OCI-LY3 (cell line): ENCODE measurements at regions not wholly inside any gene's neighbourhood (a gene's known extent, or its start where the extent isn't known, plus 50 kb on each side); places are given as distances from the start of the nearest gene placed in this dataset.

Experiments used
- H2AFZ ChIP-seq: fragments of 200-600, 300-600 bp; shearing (Covaris generic); 2 replicates; pipeline ENCODE4 v1.6.0; 2014; ENCODE audit warnings: antibody characterized with exemption, low read depth, low read length
- H3K27ac ChIP-seq: fragments of 200-600, 300-600 bp; sonication (generic); 2 replicates; pipeline ENCODE4 v1.5.1; 2014; ENCODE audit warnings: mild to moderate bottlenecking, low read length, moderate library complexity, mixed read lengths
- H3K27me3 ChIP-seq: fragments of 200-600, 300-600 bp; sonication (generic); 2 replicates; pipeline ENCODE4 v1.6.1; 2014; ENCODE audit warnings: low read depth, low read length, mixed read lengths
- H3K36me3 ChIP-seq: fragments of 200-600, 300-600 bp; sonication (generic); replicated peaks from 2 replicates; pipeline ENCODE3; 2014; ENCODE audit warnings: low read depth, low read length, mixed read lengths
- H3K4me1 ChIP-seq: fragments of 300-600, 200-600 bp; sonication (generic); 2 replicates; pipeline ENCODE4 v1.6.1; 2014; ENCODE audit warnings: low read length, mixed read lengths
- H3K4me2 ChIP-seq: fragments of 200-600, 300-600 bp; sonication (generic); 2 replicates; pipeline ENCODE4 v1.6.1; 2014; ENCODE audit warnings: low read length, mixed read lengths
- H3K4me3 ChIP-seq: fragments of 300-600, 200-600 bp; sonication (generic); 2 replicates; pipeline ENCODE4 v1.5.1; 2014; ENCODE audit warnings: antibody characterized with exemption, mild to moderate bottlenecking, low read length, moderate library complexity
- H3K79me2 ChIP-seq: fragments of 300-600, 200-600 bp; shearing (Covaris generic); 2 replicates; pipeline ENCODE4 v1.6.1; 2014; ENCODE audit warnings: mild to moderate bottlenecking, low read length, mixed read lengths
- H3K9ac ChIP-seq: fragments of 300-600, 200-600 bp; shearing (Covaris generic); 2 replicates; pipeline ENCODE4 v1.6.0; 2014; ENCODE audit warnings: mild to moderate bottlenecking, low read length, moderate library complexity
- H3K9me3 ChIP-seq: fragments of 200-600, 300-600 bp; shearing (Covaris generic); 2 replicates; pipeline ENCODE4 v1.6.1; 2014; ENCODE audit warnings: low read length, mixed read lengths; ENCODE audit not compliant: insufficient read depth
- H4K20me1 ChIP-seq: fragments of 200-600, 300-600 bp; sonication (generic); 2 replicates; pipeline ENCODE4 v1.6.1; 2016; ENCODE audit warnings: low read length, mixed read lengths; ENCODE audit not compliant: insufficient read depth
- EZH2phosphoT487 ChIP-seq: fragments of 200-600 bp; shearing (Covaris generic); IDR thresholded peaks from 2 replicates; pipeline ENCODE4 v1.6.1; 2018; ENCODE audit warnings: antibody characterized with exemption, mixed run types, low read depth
- TF ChIP-seq, protein P1 (sequence below): fragments of 200-600, 300-600 bp; sonication (generic); IDR thresholded peaks from 2 replicates; pipeline ENCODE4 v1.5.1; 2014; ENCODE audit warnings: antibody characterized with exemption, low read length, low read depth

DNA sequence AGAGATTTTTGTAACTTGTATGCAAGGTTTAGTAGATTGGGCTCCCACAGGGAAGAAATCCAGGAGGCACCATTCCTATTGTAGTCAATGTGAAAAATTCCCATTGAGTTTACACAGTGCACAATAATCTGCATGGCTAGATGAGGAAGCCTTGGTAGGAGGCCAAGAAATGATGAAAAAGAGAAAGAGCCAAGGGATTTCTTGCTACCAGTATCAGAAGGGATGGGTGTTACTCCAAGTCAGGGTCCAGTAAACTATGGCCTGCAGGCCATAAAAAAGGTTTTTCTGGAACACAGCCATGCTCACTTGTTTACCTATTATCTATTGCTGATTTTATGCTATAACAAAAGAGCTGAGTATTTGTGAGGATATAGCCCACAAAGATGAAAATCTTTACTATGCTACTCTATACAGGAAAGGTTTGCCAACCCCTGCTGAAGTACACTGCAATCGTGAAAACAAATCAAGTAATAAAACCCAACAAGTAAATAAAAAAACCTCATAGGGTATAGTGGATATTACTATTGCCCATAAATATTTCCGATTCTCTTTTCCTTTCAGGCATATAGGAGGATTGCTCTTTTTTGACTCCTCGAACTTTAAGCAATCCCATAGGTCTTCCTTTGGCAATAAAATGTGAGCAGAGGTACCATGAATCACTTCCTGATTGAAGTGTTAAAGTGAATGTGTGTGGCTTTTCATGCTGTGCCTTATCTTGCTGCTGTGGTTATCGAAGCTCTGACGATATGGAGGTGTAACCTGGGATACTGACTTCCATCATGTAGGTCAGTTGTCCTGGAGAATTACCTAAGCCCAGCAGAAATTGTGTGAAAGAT lies 256.3 kb upstream of the MAGI2 start:
- Histone ChIP-seq H3K27me3 (no peaks in the 10 kb centered on the region), H3K36me3 (no peaks in the 10 kb centered on the region), H3K27ac (no peak overlapping the region), H3K4me2 (no peak overlapping the region), H3K9me3 (no peaks in the 10 kb centered on the region), H3K79me2 (no peaks in the 10 kb centered on the region), H3K9ac (no peak overlapping the region), H3K4me1 (no peaks in the 10 kb centered on the region), H3K4me3 (no peak overlapping the region), H2AFZ (no peak overlapping the region), H4K20me1 (no peaks in the 10 kb centered on the region)
- TF ChIP-seq, protein P1, sequence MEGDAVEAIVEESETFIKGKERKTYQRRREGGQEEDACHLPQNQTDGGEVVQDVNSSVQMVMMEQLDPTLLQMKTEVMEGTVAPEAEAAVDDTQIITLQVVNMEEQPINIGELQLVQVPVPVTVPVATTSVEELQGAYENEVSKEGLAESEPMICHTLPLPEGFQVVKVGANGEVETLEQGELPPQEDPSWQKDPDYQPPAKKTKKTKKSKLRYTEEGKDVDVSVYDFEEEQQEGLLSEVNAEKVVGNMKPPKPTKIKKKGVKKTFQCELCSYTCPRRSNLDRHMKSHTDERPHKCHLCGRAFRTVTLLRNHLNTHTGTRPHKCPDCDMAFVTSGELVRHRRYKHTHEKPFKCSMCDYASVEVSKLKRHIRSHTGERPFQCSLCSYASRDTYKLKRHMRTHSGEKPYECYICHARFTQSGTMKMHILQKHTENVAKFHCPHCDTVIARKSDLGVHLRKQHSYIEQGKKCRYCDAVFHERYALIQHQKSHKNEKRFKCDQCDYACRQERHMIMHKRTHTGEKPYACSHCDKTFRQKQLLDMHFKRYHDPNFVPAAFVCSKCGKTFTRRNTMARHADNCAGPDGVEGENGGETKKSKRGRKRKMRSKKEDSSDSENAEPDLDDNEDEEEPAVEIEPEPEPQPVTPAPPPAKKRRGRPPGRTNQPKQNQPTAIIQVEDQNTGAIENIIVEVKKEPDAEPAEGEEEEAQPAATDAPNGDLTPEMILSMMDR = no peak
- TF ChIP-seq EZH2phosphoT487 = no peak

DNA sequence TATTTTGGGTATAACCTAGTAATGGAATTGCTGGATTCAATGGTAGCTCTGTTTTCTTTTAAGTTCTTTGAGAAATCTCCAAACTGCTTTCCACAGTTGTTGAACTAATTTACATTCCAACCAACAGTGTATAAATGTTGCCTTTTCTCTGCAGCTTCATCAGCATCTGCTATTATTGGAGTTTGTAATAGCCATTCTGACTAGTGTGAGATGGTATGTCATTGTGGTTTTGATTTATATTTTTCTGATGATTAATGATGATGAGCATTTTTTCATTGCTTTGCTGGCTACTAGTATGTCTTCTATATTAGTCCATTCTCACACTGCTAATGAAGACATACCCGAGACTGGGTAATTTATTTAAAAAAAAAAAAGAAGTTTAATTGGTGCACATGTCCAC lies 248.6 kb upstream of the MAGI2 start:
- H3K4me1 ChIP-seq = no peaks in the 10 kb centered on the region

DNA sequence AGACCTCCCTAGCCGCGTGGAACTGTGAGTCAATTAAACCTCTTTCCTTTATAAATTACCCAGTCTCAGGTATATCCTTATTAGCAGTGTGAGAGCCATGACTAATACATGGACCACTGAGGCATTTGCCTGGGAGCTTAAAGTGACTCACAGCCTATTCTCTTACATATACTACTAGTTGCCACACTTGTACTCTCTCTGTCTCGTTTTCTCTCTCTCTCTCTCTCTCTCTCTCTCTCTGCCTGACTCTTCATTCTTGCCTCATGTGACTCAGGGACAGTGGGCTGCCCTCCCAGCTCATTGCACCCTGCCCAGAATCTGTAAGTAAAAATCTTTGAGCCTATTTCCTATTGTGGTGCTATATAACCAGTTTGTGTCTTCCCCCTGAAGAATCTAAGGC lies 238.5 kb upstream of the MAGI2 start:
- H2AFZ ChIP-seq = no peak overlapping the region
- no peaks in the 10 kb centered on the region for H4K20me1 ChIP-seq
- no peaks in the 10 kb centered on the region for H3K36me3 ChIP-seq
- no peaks in the 10 kb centered on the region for H3K27me3 ChIP-seq
- TF ChIP-seq, protein P1 = no peak
- TF ChIP-seq EZH2phosphoT487 = no peak
- no peak overlapping the region for H3K4me2 ChIP-seq
- no peak overlapping the region for H3K4me3 ChIP-seq
- H3K9me3 ChIP-seq = no peaks in the 10 kb centered on the region
- no peaks in the 10 kb centered on the region for H3K4me1 ChIP-seq
- H3K27ac ChIP-seq = no peak overlapping the region
- no peak overlapping the region for H3K9ac ChIP-seq
- no peaks in the 10 kb centered on the region for H3K79me2 ChIP-seq

More for the DNA sequence above, 248.6 kb upstream of the MAGI2 start:
- no peaks in the 10 kb centered on the region for H4K20me1 ChIP-seq
- no peak overlapping the region for H3K27ac ChIP-seq
- no peak overlapping the region for H2AFZ ChIP-seq
- H3K9me3 ChIP-seq = no peaks in the 10 kb centered on the region
- TF ChIP-seq, protein P1 = no peak
- no peak for TF ChIP-seq EZH2phosphoT487
- H3K36me3 ChIP-seq = no peaks in the 10 kb centered on the region
- no peak overlapping the region for H3K9ac ChIP-seq
- H3K4me2 ChIP-seq = no peak overlapping the region
- H3K79me2 ChIP-seq = no peaks in the 10 kb centered on the region
- H3K4me3 ChIP-seq = no peak overlapping the region
- H3K27me3 ChIP-seq = no peaks in the 10 kb centered on the region

GRCh38 chr7:79691074-79691473 lies 237.6 kb upstream of the MAGI2 start:
- Histone ChIP-seq H3K36me3 (no peaks in the 10 kb centered on the region), H4K20me1 (no peaks in the 10 kb centered on the region), H3K4me1 (no peaks in the 10 kb centered on the region), H3K79me2 (no peaks in the 10 kb centered on the region), H3K9ac (no peak overlapping the region), H3K27ac (no peak overlapping the region), H3K27me3 (no peaks in the 10 kb centered on the region), H3K4me2 (no peak overlapping the region), H3K9me3 (no peaks in the 10 kb centered on the region), H2AFZ (no peak overlapping the region), H3K4me3 (no peak overlapping the region)
- no peak for TF ChIP-seq EZH2phosphoT487
- TF ChIP-seq, protein P1 = no peak
